ENCODE measurements at regions not wholly inside any gene's neighbourhood (a gene's known extent, or its start where the extent isn't known, plus 50 kb on each side); places are given as distances from the start of the nearest gene placed in this dataset.
A peak's percentile ranks its signal among the peaks of the same experiment; 100 is the strongest.

- 38 to 48% methylated on average over 4 of the region's 4 CpGs for WGBS, 2 donors
- intact Hi-C loops (cut with DNase I; ENCODE audit: low total_unique reads), result no loop called here
- no peak for DNase-seq (ENCODE audit: low spot score in 2 of 2)
- TF ChIP-seq CTCF (IDR thresholded peaks at IDR 0.05), result no peak
- no peak for TF ChIP-seq POLR2A (IDR thresholded peaks at IDR 0.05)
- H3K4me3 ChIP-seq (ENCODE audit: low read depth, poor library complexity, severe bottlenecking), result no peak overlapping the region
Measured at GRCh38 chr11:110951950-110952503, 239.8 kb upstream of the ARHGAP20 start.

- H3K4me3 ChIP-seq (ENCODE audit: low read depth, poor library complexity, severe bottlenecking), result no peak overlapping the region
- DNase-seq (ENCODE audit: low spot score in 2 of 2), result no peak
- 81 to 84% methylated on average over 5 of the region's 5 CpGs for WGBS, 2 donors
Measured at GRCh38 chr11:110951037-110951949, 239.1 kb upstream of the ARHGAP20 start.

GRCh38 chr11:110948112-110948511 lies 235.9 kb upstream of the ARHGAP20 start:
- peak in 1 of 2 donors; percentile 32 for DNase-seq (ENCODE audit: low spot score in 2 of 2)
- 82 to 85% methylated on average over 3 of the region's 3 CpGs for WGBS, 2 donors
- intact Hi-C loops (cut with DNase I; ENCODE audit: low total_unique reads), result no loop called here
- TF ChIP-seq POLR2A (IDR thresholded peaks at IDR 0.05), result no peak
- no peak for TF ChIP-seq CTCF (IDR thresholded peaks at IDR 0.05)
- no peak overlapping the region for H3K4me3 ChIP-seq (ENCODE audit: low read depth, poor library complexity, severe bottlenecking)

More at GRCh38 chr11:110951037-110951949, 239.1 kb upstream of the ARHGAP20 start:
- no peak for TF ChIP-seq CTCF (IDR thresholded peaks at IDR 0.05)
- no peak for TF ChIP-seq POLR2A (IDR thresholded peaks at IDR 0.05)
- intact Hi-C loops (cut with DNase I; ENCODE audit: low total_unique reads), result no loop called here

GRCh38 chr11:110947096-110947495 lies 234.9 kb upstream of the ARHGAP20 start:
- TF ChIP-seq CTCF (IDR thresholded peaks at IDR 0.05) (no peak), POLR2A (IDR thresholded peaks at IDR 0.05) (no peak)
- H3K4me3 ChIP-seq (ENCODE audit: low read depth, poor library complexity, severe bottlenecking), result no peak overlapping the region
- intact Hi-C loops (cut with DNase I; ENCODE audit: low total_unique reads), result no loop called here
- WGBS, 2 donors, result 57 to 62% methylated on average over 3 of the region's 3 CpGs
- DNase-seq (ENCODE audit: low spot score in 2 of 2), result no peak

GRCh38 chr11:110939471-110939870 lies 227.2 kb upstream of the ARHGAP20 start:
- intact Hi-C loops (cut with DNase I; ENCODE audit: low total_unique reads), result no loop called here
- TF ChIP-seq POLR2A (IDR thresholded peaks at IDR 0.05) (no peak), CTCF (IDR thresholded peaks at IDR 0.05) (no peak)
- no peak overlapping the region for H3K4me3 ChIP-seq (ENCODE audit: low read depth, poor library complexity, severe bottlenecking)
- 77 to 85% methylated on average over 2 of the region's 2 CpGs for WGBS, 2 donors
- DNase-seq (ENCODE audit: low spot score in 2 of 2), result no peak

All from lower leg skin (tissue), 4 donors.